Ectodermal cell (in vitro differentiated cells): ENCODE measurements at regions not wholly inside any gene's neighbourhood (a gene's known extent, or its start where the extent isn't known, plus 50 kb on each side); places are given as distances from the start of the nearest gene placed in this dataset.

Source experiments
- H3K27ac ChIP-seq: 2 replicates; pipeline ENCODE4 v1.7.0; 2013; ENCODE audit warnings: mild to moderate bottlenecking, low read depth, low read length; ENCODE audit not compliant: insufficient read depth, poor library complexity, severe bottlenecking
- H3K27me3 ChIP-seq: 2 replicates; pipeline ENCODE4 v1.7.0; 2013; ENCODE audit warnings: mild to moderate bottlenecking, low read length; ENCODE audit not compliant: insufficient read depth, control insufficient read depth, poor library complexity, severe bottlenecking
- H3K36me3 ChIP-seq: one replicate; pipeline ENCODE4 v1.7.0; 2013; ENCODE audit warnings: low read length; ENCODE audit not compliant: control insufficient read depth, insufficient read depth
- H3K4me1 ChIP-seq: one replicate; pipeline ENCODE4 v1.7.0; 2013; ENCODE audit warnings: low read length; ENCODE audit not compliant: control insufficient read depth, insufficient read depth
- H3K4me3 ChIP-seq: 2 replicates; pipeline ENCODE4 v1.7.0; 2013; ENCODE audit warnings: low read depth, low read length, control low read depth; ENCODE audit not compliant: insufficient read depth
- H3K9me3 ChIP-seq: 2 replicates; pipeline ENCODE4 v1.7.0; 2013; ENCODE audit warnings: mild to moderate bottlenecking, low read length, moderate library complexity; ENCODE audit not compliant: control insufficient read depth
- WGBS, 2 experiments: methylation state at CpG; one replicate each; pipeline ENCODE4 v1.1.7; 2013; ENCODE audit warnings: missing lambda C conversion rate in 2 of 2; 5-methylcytosine and 5-hydroxymethylcytosine counted together

- Histone ChIP-seq H3K27ac (no peak overlapping the region), H3K4me1 (peaks cover 5% of the 10 kb centered on the region), H3K36me3 (no peaks in the 10 kb centered on the region), H3K27me3 (no peaks in the 10 kb centered on the region), H3K9me3 (no peaks in the 10 kb centered on the region), H3K4me3 (no peak overlapping the region)
- WGBS, 2 experiments = 84 to 91% methylated on average over 2 of the region's 2 CpGs
These were observed 320.0 kb downstream of the PRDM2 start for GRCh38 chr1:14020006-14020405.

GRCh38 chr1:14027099-14027498 lies 327.1 kb downstream of the PRDM2 start:
- WGBS, 2 experiments = 77 to 83% methylated on average over 6 to 8 of the region's 8 CpGs
- Histone ChIP-seq H3K4me3 (no peak overlapping the region), H3K9me3 (no peaks in the 10 kb centered on the region), H3K27me3 (peaks cover 3% of the 10 kb centered on the region), H3K36me3 (no peaks in the 10 kb centered on the region), H3K27ac (no peak overlapping the region), H3K4me1 (no peaks in the 10 kb centered on the region)

- Histone ChIP-seq H3K27me3 (peaks cover 3% of the 10 kb centered on the region), H3K27ac (no peak overlapping the region), H3K4me3 (no peak overlapping the region), H3K4me1 (no peaks in the 10 kb centered on the region), H3K36me3 (no peaks in the 10 kb centered on the region), H3K9me3 (peaks cover 4% of the 10 kb centered on the region)
- 73 to 79% methylated on average over 3 of the region's 3 CpGs for WGBS, 2 experiments
These were observed 331.5 kb downstream of the PRDM2 start for GRCh38 chr1:14031461-14031860.

- no peaks in the 10 kb centered on the region for H3K27me3 ChIP-seq
- no peak overlapping the region for H3K27ac ChIP-seq
- no peak overlapping the region for H3K4me3 ChIP-seq
- peaks cover 4% of the 10 kb centered on the region for H3K9me3 ChIP-seq
- H3K4me1 ChIP-seq = no peaks in the 10 kb centered on the region
- no peaks in the 10 kb centered on the region for H3K36me3 ChIP-seq
- WGBS, 2 experiments = 97 to 99% methylated on average over 5 of the region's 5 CpGs
These were observed 334.5 kb downstream of the PRDM2 start for GRCh38 chr1:14034506-14034905.

GRCh38 chr1:14037101-14037847 lies 337.3 kb downstream of the PRDM2 start:
- peaks cover 12% of the 10 kb centered on the region for H3K9me3 ChIP-seq
- WGBS, 2 experiments = 84 to 85% methylated on average over 6 of the region's 6 CpGs
- no peak overlapping the region for H3K27ac ChIP-seq
- no peak overlapping the region for H3K4me3 ChIP-seq
- H3K4me1 ChIP-seq = no peaks in the 10 kb centered on the region
- H3K36me3 ChIP-seq = no peaks in the 10 kb centered on the region
- H3K27me3 ChIP-seq = no peaks in the 10 kb centered on the region

GRCh38 chr1:14039582-14040430 lies 339.8 kb downstream of the PRDM2 start:
- no peaks in the 10 kb centered on the region for H3K36me3 ChIP-seq
- H3K27ac ChIP-seq = no peak overlapping the region
- no peak overlapping the region for H3K4me3 ChIP-seq
- no peaks in the 10 kb centered on the region for H3K4me1 ChIP-seq
- H3K9me3 ChIP-seq = peaks cover 8% of the 10 kb centered on the region
- 70 to 80% methylated on average over 10 to 11 of the region's 11 CpGs for WGBS, 2 experiments
- no peaks in the 10 kb centered on the region for H3K27me3 ChIP-seq

- no peaks in the 10 kb centered on the region for H3K36me3 ChIP-seq
- H3K4me3 ChIP-seq = no peak overlapping the region
- no peaks in the 10 kb centered on the region for H3K4me1 ChIP-seq
- no peak overlapping the region for H3K27ac ChIP-seq
- WGBS, 2 experiments = 69 to 72% methylated on average over 4 of the region's 4 CpGs
- H3K9me3 ChIP-seq = no peaks in the 10 kb centered on the region
- no peaks in the 10 kb centered on the region for H3K27me3 ChIP-seq
These were observed 350.0 kb downstream of the PRDM2 start for GRCh38 chr1:14049965-14050364.

- Histone ChIP-seq H3K36me3 (no peaks in the 10 kb centered on the region), H3K27ac (no peak overlapping the region), H3K9me3 (no peaks in the 10 kb centered on the region), H3K4me1 (no peaks in the 10 kb centered on the region), H3K27me3 (no peaks in the 10 kb centered on the region), H3K4me3 (no peak overlapping the region)
- WGBS, 2 experiments = 89 to 94% methylated on average over 4 of the region's 4 CpGs
These were observed 355.6 kb downstream of the PRDM2 start for GRCh38 chr1:14055442-14056223.

GRCh38 chr1:14057640-14058039 lies 357.7 kb downstream of the PRDM2 start:
- Histone ChIP-seq H3K36me3 (no peaks in the 10 kb centered on the region), H3K4me3 (no peak overlapping the region), H3K27me3 (no peaks in the 10 kb centered on the region), H3K27ac (no peak overlapping the region), H3K9me3 (no peaks in the 10 kb centered on the region), H3K4me1 (no peaks in the 10 kb centered on the region)
- 89 to 97% methylated on average over 3 of the region's 3 CpGs for WGBS, 2 experiments

GRCh38 chr1:14061204-14061603 lies 361.2 kb downstream of the PRDM2 start:
- Histone ChIP-seq H3K4me3 (no peak overlapping the region), H3K27me3 (no peaks in the 10 kb centered on the region), H3K27ac (no peak overlapping the region), H3K36me3 (no peaks in the 10 kb centered on the region), H3K4me1 (no peaks in the 10 kb centered on the region), H3K9me3 (no peaks in the 10 kb centered on the region)
- WGBS, 2 experiments = 94 to 95% methylated on average over 3 of the region's 3 CpGs
